Osteocyte (in vitro differentiated cells): ENCODE measurements at regions not wholly inside any gene's neighbourhood (a gene's known extent, or its start where the extent isn't known, plus 50 kb on each side); places are given as distances from the start of the nearest gene placed in this dataset.
"Not testable (repeated sequence)": the region's sequence is repeated elsewhere in the genome, so short reads cannot be mapped to it uniquely, and the experiment has no call there.

Source experiments
- DNase-seq: peaks from one replicate; pipeline ENCODE4 v3.0.0; 2021; ENCODE audit warnings: mixed read lengths; ENCODE audit not compliant: unreplicated experiment; ENCODE audit errors: extremely low spot score
- H3K27ac Mint-ChIP-seq: one replicate; pipeline ENCODE4 v1.8.0; 2021; ENCODE audit warnings: mild to moderate bottlenecking, mixed read lengths; ENCODE audit not compliant: unreplicated experiment
- H3K27me3 Mint-ChIP-seq: one replicate; pipeline ENCODE4 v1.8.0; 2021; ENCODE audit warnings: mixed read lengths; ENCODE audit not compliant: unreplicated experiment
- H3K36me3 Mint-ChIP-seq: one replicate; pipeline ENCODE4 v1.8.0; 2021; ENCODE audit warnings: mixed read lengths; ENCODE audit not compliant: unreplicated experiment
- H3K4me1 Mint-ChIP-seq: one replicate; pipeline ENCODE4 v1.8.0; 2021; ENCODE audit warnings: mixed read lengths; ENCODE audit not compliant: unreplicated experiment
- H3K4me3 Mint-ChIP-seq: one replicate; pipeline ENCODE4 v1.8.0; 2021; ENCODE audit warnings: mild to moderate bottlenecking, moderate library complexity, mixed read lengths; ENCODE audit not compliant: unreplicated experiment
- H3K9me3 Mint-ChIP-seq: one replicate; pipeline ENCODE4 v1.8.0; 2021; ENCODE audit warnings: mixed read lengths; ENCODE audit not compliant: unreplicated experiment
- TF ChIP-seq, protein P1 (sequence below): fragments of 200-600 bp; sonication (generic); IDR thresholded peaks from 2 replicates; pipeline ENCODE4 v1.5.0; 2021; ENCODE audit warnings: antibody characterized with exemption, mild to moderate bottlenecking, moderate library complexity

DNA sequence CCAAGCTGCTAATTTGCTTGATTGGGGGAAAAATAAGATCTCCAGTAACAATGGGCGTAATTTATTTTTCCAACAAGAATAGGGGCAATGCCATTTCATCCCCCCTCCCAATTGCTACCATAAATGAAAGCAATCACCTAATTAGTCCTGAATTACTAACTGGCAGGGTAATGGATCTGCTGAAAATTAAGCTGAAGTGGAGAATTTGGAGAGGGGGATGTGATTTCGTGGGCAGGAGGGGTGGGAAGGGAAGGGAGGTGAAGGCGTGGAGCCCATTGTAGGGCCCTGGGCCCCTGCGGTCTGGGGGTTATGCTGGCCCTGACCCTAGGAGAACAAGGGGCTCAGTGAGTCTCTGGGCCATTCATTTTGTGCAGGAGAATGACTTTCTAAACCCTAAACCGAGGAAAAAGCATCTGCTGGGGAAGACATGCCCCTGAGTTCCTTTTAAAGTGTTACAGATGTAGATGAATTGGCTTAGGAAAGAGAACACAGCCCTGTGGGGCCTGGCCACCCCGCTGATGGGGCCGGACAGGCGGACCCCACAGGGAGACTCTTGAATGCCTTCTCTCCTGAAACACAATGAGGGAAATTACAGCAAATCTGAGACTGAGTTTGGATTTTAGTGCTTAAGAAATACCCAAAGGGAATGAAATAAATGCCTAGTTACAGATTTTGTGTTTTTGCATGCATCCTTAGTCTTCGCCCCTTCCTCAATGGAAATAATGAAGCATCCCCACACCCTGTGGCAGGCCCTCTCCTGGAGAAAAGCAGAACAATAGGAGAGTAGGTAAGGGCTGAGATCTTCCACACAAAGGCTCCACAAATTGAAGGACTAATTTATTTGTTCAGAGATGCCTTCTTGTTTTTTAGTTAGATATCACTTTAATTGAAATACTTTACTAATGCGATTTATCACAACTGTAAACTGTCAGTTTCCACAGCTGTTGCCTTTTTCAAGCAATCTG is 143.2 kb downstream of the PSAT1 start:
- TF ChIP-seq, protein P1, sequence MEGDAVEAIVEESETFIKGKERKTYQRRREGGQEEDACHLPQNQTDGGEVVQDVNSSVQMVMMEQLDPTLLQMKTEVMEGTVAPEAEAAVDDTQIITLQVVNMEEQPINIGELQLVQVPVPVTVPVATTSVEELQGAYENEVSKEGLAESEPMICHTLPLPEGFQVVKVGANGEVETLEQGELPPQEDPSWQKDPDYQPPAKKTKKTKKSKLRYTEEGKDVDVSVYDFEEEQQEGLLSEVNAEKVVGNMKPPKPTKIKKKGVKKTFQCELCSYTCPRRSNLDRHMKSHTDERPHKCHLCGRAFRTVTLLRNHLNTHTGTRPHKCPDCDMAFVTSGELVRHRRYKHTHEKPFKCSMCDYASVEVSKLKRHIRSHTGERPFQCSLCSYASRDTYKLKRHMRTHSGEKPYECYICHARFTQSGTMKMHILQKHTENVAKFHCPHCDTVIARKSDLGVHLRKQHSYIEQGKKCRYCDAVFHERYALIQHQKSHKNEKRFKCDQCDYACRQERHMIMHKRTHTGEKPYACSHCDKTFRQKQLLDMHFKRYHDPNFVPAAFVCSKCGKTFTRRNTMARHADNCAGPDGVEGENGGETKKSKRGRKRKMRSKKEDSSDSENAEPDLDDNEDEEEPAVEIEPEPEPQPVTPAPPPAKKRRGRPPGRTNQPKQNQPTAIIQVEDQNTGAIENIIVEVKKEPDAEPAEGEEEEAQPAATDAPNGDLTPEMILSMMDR, result no peak
- Mint-ChIP-seq H3K4me1 (peaks cover 22% of the 10 kb centered on the region), H3K9me3 (no peaks in the 10 kb centered on the region), H3K27ac (no peak overlapping the region), H3K4me3 (peak overlapping the region; percentile 66), H3K36me3 (no peaks in the 10 kb centered on the region), H3K27me3 (no peaks in the 10 kb centered on the region)
- no peak for DNase-seq

GRCh38 chr9:78441396-78441795 is 144.5 kb downstream of the PSAT1 start:
- Mint-ChIP-seq H3K27me3 (no peaks in the 10 kb centered on the region), H3K4me3 (no peak overlapping the region), H3K4me1 (peaks cover 22% of the 10 kb centered on the region), H3K36me3 (no peaks in the 10 kb centered on the region), H3K27ac (no peak overlapping the region), H3K9me3 (no peaks in the 10 kb centered on the region)
- DNase-seq, result no peak
- TF ChIP-seq, protein P1, result no peak

DNA sequence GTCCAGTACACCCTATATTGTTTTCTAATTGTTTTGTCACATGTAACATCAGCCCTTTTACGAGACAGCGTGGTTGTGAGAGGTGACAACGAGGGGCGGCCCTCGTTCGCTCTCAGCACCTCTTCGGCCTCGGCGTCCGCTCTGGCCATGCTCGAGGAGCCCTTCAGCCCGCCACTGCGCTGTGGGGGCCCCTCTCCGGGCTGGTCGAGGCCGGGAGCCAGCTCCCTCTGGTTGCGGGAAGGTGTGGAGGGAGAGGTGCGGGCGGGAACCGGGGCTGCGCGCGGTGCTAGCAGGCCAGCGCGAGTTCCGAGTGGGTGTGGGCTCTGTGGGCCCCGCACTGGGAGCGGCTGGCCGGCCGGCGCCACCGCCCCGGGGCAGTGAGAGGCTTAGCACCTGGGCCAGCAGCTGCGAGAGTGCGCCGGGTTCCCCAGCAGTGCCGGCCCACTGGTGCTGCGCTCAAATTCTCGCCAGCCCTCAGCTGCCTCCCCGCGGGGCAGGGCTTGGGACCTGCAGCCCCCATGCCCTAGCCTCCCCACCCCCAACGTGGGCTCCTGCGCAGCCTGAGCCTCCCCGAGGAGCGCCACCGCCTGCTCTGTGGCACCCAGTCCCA is 145.0 kb downstream of the PSAT1 start:
- H3K4me3 Mint-ChIP-seq, result no peak overlapping the region
- H3K27ac Mint-ChIP-seq, result no peak overlapping the region
- peaks cover 22% of the 10 kb centered on the region for H3K4me1 Mint-ChIP-seq
- DNase-seq, result no peak
- TF ChIP-seq, protein P1, result no peak
- no peaks in the 10 kb centered on the region for H3K27me3 Mint-ChIP-seq
- no peaks in the 10 kb centered on the region for H3K36me3 Mint-ChIP-seq
- H3K9me3 Mint-ChIP-seq, result no peaks in the 10 kb centered on the region

DNA sequence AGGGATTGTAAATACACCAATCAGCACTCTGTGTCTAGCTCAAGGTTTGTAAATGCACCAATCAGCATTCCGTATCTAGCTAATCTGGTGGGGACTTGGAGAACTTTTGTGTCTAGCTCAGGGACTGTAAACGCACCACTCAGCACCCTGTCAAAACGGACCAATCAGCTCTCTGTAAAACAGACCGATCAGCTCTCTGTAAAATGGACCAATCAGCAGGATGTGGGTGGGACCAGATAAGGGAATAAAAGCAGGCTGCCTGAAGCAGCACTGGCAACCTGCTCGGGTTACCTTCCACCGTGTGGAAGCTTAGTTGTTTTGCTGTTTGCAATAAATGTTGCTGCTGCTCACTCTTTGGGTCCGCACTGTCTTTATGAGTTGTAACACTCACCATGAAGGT is 145.7 kb downstream of the PSAT1 start:
- peaks cover 22% of the 10 kb centered on the region for H3K4me1 Mint-ChIP-seq

DNA sequence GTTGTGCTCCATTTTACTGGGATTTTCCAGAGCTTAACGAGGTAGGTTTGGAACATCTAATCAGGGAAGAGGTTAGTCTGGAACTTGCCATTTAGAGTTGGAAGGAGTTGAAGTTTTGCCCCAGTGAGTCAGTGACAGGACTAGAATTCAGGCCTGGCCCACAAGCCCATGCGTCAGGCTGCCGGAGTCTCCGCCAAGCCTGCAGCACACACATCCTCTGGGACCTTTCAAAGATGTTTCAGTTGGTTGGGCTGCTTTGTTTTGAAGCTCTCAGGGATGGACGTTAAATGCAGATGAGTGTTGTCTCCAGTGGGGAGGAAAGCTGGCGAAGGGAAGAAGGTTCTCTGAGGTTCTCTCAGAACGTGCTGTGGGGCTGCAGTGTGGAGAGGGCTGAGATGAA is 147.0 kb downstream of the PSAT1 start:
- TF ChIP-seq, protein P1, result no peak
- H3K27me3 Mint-ChIP-seq, result no peaks in the 10 kb centered on the region
- H3K4me3 Mint-ChIP-seq, result no peak overlapping the region
- no peak overlapping the region for H3K27ac Mint-ChIP-seq
- H3K9me3 Mint-ChIP-seq, result no peaks in the 10 kb centered on the region
- no peaks in the 10 kb centered on the region for H3K36me3 Mint-ChIP-seq
- DNase-seq, result no peak
- peaks cover 15% of the 10 kb centered on the region for H3K4me1 Mint-ChIP-seq

More for the DNA sequence above, 145.7 kb downstream of the PSAT1 start:
- not testable (repeated sequence) for H3K9me3 Mint-ChIP-seq, H3K27ac Mint-ChIP-seq, DNase-seq, H3K27me3 Mint-ChIP-seq, H3K4me3 Mint-ChIP-seq, H3K36me3 Mint-ChIP-seq
